NCI-H524 treated with DMSO at 0.1 percent for 48 hours (cell line): ENCODE measurements at regions not wholly inside any gene's neighbourhood (a gene's known extent, or its start where the extent isn't known, plus 50 kb on each side); places are given as distances from the start of the nearest gene placed in this dataset.

Experiments
- DNase-seq: peaks from one replicate; lab custom pipeline; 2025; lab: John Stamatoyannopoulos, UW

GRCh38 chr7:126378642-126379041, 874.1 kb downstream of the GRM8 start:
- no peak for DNase-seq

DNA sequence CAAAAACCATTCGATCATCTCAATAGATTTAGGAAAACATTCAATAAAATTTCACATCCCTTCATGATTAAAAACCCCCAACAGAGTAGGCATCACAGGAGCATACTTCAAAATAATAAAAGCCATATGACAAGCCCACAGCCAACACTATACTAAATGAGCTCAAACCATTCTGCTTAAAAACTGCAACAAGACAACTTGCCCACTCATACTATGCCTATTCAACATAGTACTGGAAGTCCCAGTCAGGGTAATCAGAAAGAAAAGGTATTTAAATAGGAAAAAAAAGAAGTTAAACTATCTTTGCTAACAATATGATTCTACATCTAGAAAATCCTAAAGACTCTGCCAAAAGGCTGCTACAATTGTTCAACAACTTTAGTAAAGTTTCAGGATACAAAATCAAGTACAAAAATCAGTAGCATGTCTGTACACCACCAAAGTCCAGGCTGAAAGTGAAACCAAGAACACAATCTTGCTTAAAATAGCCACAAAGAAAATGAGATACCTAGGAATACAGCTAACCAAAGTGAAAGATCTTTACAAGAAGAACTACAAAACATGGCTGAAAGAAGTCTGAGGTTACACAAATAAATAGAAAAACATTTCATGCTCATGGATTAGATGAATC, 882.6 kb downstream of the GRM8 start:
- DNase-seq: no peak

- peak; percentile 38 for DNase-seq
Measured at GRCh38 chr7:126362746-126363145, 890.0 kb downstream of the GRM8 start.

GRCh38 chr7:126361183-126361582, 891.6 kb downstream of the GRM8 start:
- no peak for DNase-seq

DNA sequence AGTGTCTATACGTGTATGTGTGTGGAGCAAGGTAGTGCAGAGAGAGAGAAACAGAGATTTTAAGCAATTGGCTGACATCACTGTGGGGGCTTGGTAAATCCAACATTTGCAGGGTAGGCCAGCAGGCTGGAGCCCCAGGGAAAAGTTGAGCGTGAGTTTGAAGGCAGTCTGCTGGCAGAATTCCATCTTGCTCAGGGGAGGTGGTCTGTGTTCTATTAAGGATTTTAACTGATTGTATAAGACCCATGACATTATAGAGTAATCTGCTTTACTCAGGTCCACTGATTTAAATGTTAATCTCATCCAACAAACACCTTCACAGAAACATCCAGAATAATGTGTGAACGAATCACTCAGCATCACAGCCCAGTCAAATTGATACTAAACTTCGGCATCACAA, 912.9 kb downstream of the GRM8 start:
- DNase-seq: no peak

DNA sequence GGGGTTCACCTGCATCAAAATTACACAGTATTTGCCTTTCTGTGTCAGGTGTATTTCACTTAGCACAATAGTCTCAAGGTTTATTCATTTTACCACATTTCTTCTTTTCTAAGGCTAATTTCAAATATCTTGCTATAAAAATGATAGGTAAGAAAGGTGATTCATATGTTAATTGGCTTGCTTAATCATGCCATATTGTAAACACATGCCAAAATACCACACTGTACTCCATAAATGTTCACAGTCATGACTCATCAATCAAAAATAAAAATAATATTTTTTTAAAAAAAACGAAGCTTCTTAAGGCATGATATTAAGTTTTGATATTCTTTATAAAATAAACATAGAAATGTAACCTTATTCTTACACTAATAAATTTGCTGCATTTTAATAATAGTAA, 947.1 kb downstream of the GRM8 start:
- DNase-seq: no peak

DNA sequence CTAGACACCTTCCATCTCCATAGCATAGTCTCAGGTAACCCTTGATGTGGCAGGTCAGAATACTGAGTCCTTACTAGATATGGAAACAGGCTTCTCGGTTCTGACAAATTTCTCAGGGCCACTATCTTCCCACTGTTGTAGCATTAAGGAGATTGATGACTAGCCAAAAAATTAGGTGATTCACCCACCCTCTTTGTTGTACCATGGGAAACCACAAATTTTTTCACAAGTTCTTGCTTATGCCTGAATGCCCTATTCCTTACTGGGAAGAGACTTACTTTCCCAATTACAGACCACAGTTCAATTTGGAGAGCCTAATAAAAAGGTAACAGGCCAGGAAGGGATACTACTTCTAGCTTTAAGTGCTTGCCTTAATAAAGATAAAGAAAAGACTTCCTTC, 948.8 kb downstream of the GRM8 start:
- no peak for DNase-seq

DNA sequence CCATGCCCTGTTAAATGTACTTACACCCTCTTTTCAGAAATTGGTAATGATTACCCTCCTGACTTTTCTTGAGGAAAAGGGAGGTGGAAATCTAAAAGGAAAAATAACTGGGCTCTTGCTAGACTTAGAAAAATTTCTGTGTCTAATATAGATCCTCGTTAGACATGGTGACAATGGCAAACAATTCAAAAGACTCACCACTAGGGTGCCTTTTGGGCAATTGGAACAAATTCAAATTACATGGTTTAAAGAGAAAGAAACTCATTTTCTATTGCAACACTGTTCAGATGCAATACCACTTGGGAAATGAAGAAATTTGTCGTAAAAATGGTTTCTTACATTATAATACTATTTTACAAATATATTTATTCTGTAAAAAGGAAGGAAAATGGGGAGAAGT, 950.1 kb downstream of the GRM8 start:
- no peak for DNase-seq

DNA sequence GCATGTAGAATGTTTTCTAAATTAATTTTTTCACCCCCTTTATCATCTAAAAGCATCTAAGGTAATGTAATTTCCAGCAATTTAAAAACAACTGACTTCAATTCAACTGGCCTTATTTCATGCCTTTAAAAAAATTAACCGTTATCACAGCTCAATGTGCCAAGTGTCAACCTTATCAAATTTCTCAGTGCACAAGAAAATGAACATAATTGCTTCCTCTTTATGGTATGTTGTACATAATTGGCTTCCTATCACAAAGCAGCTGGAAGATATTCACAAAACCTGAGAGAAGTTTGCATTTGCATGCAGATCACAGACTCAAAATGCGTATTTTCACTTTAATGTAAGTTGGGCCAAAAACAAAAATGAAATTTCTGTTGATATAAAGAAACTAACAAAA, 966.4 kb downstream of the GRM8 start:
- no peak for DNase-seq

GRCh38 chr7:126236261-126236660, 1016.5 kb downstream of the GRM8 start:
- no peak for DNase-seq

GRCh38 chr7:126228356-126229061, 1024.2 kb downstream of the GRM8 start:
- no peak for DNase-seq

DNA sequence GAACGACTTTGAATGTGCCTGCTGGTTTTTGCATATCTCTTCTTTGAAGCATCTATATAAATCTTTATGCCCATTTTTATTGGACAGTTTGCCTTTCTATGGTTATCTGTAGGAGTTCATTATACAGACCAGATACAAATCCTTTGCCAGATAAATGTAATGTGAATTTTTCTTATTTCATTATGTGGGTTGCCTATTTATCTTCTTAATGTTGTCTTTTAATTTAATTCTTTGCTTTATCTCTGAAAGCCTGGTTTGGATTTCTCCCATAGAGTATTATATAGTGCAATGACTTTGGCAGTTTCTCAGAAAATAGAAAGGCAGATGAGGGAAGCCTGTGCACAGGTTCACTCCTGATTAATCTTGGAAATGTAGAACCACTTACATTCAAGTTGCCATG, 1025.1 kb downstream of the GRM8 start:
- no peak for DNase-seq

- DNase-seq: no peak
Measured at GRCh38 chr7:126227055-126227454, 1025.7 kb downstream of the GRM8 start.

DNA sequence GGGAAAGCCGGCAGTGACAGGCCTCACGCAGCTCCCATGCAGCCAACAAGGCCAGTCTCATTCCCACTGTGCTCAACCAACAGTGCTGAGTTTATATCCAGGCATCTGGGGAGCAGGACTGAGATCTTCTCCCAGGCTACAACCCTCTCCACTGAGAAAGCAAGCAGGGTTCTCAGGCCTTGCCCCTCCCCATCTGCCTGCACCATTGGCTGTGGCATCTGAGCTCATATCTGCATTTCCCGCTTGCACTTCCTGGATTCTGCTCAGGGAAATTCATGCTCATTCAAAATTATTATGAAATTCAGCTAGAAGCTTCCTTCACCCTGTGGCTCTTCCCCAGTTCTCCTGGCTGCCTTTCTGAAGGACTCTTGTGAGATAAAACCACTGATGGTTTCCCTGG, 1029.0 kb downstream of the GRM8 start:
- DNase-seq: no peak

DNA sequence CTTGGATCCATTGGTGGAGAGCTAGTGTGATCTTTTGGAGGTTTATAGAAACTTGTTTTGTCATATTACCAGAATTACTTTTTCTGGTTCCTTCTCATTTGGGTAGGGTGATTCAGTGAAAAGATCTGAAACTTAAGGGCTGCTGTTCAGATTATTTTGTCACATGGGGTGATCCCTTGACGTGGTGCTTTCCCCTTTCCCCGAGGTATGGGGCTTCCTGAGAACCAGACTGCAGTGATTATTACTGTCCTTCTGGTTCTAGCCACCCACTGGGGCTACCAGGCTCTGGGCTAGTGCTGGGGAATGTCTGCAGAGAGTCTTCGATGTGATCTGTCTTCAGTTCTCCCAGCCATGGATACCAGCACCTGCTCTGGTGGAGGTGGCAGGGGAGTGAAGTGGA, 1030.0 kb downstream of the GRM8 start:
- DNase-seq: no peak

- peak; percentile 19 for DNase-seq
Measured at GRCh38 chr7:126215785-126216184, 1037.0 kb downstream of the GRM8 start.

DNA sequence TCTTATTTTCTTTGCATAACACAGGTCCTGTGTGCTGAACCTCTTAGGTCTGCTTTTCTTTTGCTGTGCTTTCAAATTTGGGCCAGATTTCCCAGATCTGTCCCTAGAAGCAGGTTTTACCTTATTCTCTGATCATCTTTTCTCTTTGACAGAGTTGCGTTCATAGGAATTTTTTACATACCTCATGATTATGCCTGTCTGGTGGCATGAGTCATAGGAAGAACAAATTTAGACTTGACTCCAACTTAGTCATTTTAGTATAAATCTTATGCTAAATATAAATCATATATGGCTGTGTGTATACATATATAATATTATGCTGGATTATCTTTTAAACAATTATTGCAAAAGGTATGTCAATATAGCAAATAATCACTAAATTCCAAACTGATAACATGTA, 1038.9 kb downstream of the GRM8 start:
- no peak for DNase-seq

GRCh38 chr7:126211875-126212274, 1040.9 kb downstream of the GRM8 start:
- no peak for DNase-seq

- DNase-seq: no peak
Measured at GRCh38 chr7:126210707-126211106, 1042.0 kb downstream of the GRM8 start.

DNA sequence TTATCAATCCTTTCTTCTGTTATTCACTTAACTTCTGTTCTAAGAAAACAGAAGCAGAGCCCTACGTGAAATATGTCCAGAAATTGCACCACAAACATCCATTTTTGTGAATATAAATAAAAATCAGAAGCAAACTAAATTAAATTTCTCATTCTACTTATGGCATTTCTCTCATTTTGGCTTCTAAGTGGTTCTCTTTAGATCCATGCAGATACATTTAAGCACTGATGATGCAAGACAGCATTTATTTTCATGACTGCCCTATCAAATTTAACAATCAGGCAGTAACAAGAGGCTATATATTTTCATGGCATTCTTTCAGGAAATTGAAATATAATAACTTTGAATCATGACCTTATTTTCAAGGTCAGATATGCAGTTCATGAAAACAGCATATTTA, 1049.6 kb downstream of the GRM8 start:
- DNase-seq: no peak

GRCh38 chr7:126202177-126202576, 1050.6 kb downstream of the GRM8 start:
- no peak for DNase-seq

DNA sequence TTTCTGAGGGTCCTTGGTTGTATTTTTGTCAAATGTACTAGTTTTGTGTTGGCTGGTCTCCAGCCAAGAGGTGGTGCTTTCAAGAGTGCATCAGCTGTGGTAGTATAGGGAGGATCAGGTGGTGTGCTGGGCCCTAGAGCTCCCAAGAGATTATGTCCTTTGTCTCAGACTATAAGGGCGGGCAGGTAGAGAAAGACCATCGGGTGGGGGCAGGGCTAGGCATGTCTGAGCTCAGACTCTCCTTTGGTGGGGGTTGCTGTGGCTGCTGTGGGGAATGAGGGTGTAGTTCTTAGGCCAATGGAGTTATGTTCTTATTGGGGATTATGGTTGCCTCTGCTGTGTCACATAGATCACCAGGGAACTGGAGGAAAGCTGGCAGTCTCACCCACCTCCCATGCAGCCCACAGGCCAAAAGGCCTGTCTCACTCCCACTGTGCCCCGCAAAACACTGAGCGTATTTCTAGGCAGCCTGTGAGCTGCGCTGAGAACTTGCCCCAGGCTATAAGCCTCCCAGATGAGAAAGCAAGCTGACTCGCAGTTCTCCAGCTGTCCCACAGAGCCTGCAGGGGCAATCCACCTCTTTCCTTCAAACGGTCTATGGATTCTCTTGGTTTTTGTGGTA, 1066.7 kb downstream of the GRM8 start:
- no peak for DNase-seq

DNA sequence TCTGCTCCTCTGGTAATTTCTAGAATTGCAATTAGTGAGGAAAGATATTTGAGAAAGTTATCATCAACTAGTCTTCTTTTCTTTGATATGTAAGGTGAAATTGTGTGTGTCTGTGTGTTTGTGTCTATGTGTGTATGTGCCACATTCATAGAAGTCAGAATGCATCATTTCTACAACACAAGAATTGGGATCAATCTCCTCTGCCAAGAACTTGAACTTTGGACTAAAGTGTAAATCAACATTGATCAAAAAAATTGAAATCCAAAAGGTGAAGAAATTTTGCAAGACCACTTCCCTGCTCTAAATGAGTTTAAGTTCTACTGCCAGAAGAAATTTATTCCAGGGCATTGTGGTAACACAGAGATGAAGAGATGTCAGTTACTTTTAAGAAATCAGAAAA, 1072.8 kb downstream of the GRM8 start:
- no peak for DNase-seq

DNA sequence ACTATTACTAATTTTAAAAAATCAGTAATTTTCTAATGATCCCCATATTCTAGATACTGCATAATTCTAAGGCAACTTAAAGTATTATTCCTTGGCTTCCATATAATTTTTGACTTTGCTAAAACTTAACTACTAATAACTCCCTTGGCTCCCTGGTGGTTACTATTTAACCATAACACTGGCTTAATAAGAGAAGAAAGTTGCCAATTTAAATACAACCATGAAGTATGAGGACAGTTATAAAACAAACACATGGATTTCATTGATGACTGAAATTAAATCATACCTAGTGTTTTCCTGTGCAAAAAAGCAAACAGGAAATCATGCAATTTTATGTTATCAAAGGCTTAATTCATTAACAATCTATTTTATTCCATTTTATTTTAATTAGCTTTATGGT, 1073.9 kb downstream of the GRM8 start:
- no peak for DNase-seq
